ENCODE measurements at regions not wholly inside any gene's neighbourhood (a gene's known extent, or its start where the extent isn't known, plus 50 kb on each side); places are given as distances from the start of the nearest gene placed in this dataset.

DNA sequence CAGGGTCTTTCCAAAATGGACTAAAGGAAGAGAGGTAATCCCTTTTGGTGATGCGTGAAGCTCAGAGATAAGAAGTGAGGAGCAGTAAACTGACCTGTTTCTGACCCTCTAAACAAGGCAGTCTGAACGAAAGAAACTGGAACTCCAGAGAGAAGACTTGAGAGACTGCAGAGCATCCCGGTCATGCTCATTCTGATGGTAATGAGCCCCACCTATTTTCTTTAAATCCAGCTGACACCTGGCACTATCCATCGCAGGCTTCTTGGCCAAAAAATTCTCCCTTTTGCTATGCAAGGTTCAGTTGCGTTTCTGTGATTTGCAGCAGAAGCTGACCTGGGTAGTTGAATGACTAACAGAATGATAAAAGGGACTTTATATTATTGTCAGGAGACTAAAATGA lies 105.9 kb upstream of the KCNK2 start:
- Histone ChIP-seq H3K4me1 (ENCODE audit: insufficient read depth, low read length) (no peaks in the 10 kb centered on the region), H3K27ac (ENCODE audit: low read depth, low read length) (no peak overlapping the region), H3K27me3 (ENCODE audit: insufficient read depth, low read length) (no peaks in the 10 kb centered on the region), H3K9me3 (ENCODE audit: insufficient read depth, low read depth, low read length) (no peaks in the 10 kb centered on the region), H4K20me1 (ENCODE audit: insufficient read depth, low read length) (no peaks in the 10 kb centered on the region), H3K9ac (ENCODE audit: low read length) (no peak overlapping the region), H3K79me2 (ENCODE audit: insufficient read depth, low read length) (no peaks in the 10 kb centered on the region), H3K4me3 (ENCODE audit: insufficient read depth, low read depth, low read length) (no peak overlapping the region), H3K36me3 (ENCODE audit: insufficient read depth, low read length) (no peaks in the 10 kb centered on the region), H3K4me2 (ENCODE audit: low read length) (no peak overlapping the region), H2AFZ (ENCODE audit: low read depth, low read length) (no peak overlapping the region)
- no peaks in the 10 kb centered on the region for H3K36me3 Mint-ChIP-seq (ENCODE audit: low read depth, unreplicated experiment)
- no peak for FAIRE-seq
- no peaks in the 10 kb centered on the region for H3K9me3 Mint-ChIP-seq (ENCODE audit: unreplicated experiment)
- no peak overlapping the region for H3K27ac Mint-ChIP-seq (ENCODE audit: unreplicated experiment)
- TF ChIP-seq, protein P1, sequence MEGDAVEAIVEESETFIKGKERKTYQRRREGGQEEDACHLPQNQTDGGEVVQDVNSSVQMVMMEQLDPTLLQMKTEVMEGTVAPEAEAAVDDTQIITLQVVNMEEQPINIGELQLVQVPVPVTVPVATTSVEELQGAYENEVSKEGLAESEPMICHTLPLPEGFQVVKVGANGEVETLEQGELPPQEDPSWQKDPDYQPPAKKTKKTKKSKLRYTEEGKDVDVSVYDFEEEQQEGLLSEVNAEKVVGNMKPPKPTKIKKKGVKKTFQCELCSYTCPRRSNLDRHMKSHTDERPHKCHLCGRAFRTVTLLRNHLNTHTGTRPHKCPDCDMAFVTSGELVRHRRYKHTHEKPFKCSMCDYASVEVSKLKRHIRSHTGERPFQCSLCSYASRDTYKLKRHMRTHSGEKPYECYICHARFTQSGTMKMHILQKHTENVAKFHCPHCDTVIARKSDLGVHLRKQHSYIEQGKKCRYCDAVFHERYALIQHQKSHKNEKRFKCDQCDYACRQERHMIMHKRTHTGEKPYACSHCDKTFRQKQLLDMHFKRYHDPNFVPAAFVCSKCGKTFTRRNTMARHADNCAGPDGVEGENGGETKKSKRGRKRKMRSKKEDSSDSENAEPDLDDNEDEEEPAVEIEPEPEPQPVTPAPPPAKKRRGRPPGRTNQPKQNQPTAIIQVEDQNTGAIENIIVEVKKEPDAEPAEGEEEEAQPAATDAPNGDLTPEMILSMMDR (IDR thresholded peaks at IDR 0.05; ENCODE audit: insufficient read depth, low read depth, low read length) = no peak
- TF ChIP-seq EZH2 (IDR thresholded peaks at IDR 0.05; ENCODE audit: insufficient read depth, low read length) = no peak
- no peak for DNase-seq (ENCODE audit: low read depth)
- H3K4me3 Mint-ChIP-seq (ENCODE audit: unreplicated experiment) = no peak overlapping the region
- no peaks in the 10 kb centered on the region for H3K4me1 Mint-ChIP-seq (ENCODE audit: low read depth, unreplicated experiment)
- peaks cover 3% of the 10 kb centered on the region for H3K27me3 Mint-ChIP-seq (ENCODE audit: low read depth, unreplicated experiment)

DNA sequence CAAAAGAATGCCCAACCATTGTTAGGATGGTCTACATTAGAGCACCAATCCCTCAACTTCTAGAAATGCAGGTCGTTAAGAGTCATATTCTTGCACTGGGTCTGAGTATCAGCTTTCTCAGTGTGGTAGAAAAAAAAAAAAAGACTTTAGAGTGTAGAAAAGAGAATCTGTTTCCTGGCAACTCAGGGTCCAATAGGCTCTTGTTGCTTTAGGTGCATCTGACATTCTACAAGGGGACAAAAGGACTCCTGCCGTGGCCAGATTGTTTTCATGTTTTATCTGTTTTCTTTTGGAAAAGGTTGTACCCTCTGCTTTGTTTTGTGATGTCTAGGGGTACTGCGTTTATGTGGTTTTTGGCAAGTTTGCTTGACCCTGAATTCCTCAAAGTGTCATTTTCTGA lies 105.4 kb upstream of the KCNK2 start:
- Histone ChIP-seq H3K9ac (ENCODE audit: low read length) (no peak overlapping the region), H3K4me1 (ENCODE audit: insufficient read depth, low read length) (no peaks in the 10 kb centered on the region), H2AFZ (ENCODE audit: low read depth, low read length) (no peak overlapping the region), H3K4me3 (ENCODE audit: insufficient read depth, low read depth, low read length) (no peak overlapping the region), H3K27me3 (ENCODE audit: insufficient read depth, low read length) (no peaks in the 10 kb centered on the region), H3K79me2 (ENCODE audit: insufficient read depth, low read length) (no peaks in the 10 kb centered on the region), H3K9me3 (ENCODE audit: insufficient read depth, low read depth, low read length) (no peaks in the 10 kb centered on the region), H3K27ac (ENCODE audit: low read depth, low read length) (no peak overlapping the region), H4K20me1 (ENCODE audit: insufficient read depth, low read length) (no peaks in the 10 kb centered on the region), H3K4me2 (ENCODE audit: low read length) (no peak overlapping the region), H3K36me3 (ENCODE audit: insufficient read depth, low read length) (no peaks in the 10 kb centered on the region)
- no peak for TF ChIP-seq EZH2 (IDR thresholded peaks at IDR 0.05; ENCODE audit: insufficient read depth, low read length)
- TF ChIP-seq, protein P1 (IDR thresholded peaks at IDR 0.05; ENCODE audit: insufficient read depth, low read depth, low read length) = no peak
- H3K36me3 Mint-ChIP-seq (ENCODE audit: low read depth, unreplicated experiment) = no peaks in the 10 kb centered on the region
- peaks cover under 1% of the 10 kb centered on the region for H3K4me1 Mint-ChIP-seq (ENCODE audit: low read depth, unreplicated experiment)
- H3K27me3 Mint-ChIP-seq (ENCODE audit: low read depth, unreplicated experiment) = peaks cover 3% of the 10 kb centered on the region
- no peak for FAIRE-seq
- H3K4me3 Mint-ChIP-seq (ENCODE audit: unreplicated experiment) = no peak overlapping the region
- H3K9me3 Mint-ChIP-seq (ENCODE audit: unreplicated experiment) = no peaks in the 10 kb centered on the region
- no peak overlapping the region for H3K27ac Mint-ChIP-seq (ENCODE audit: unreplicated experiment)
- DNase-seq (ENCODE audit: low read depth) = no peak

DNA sequence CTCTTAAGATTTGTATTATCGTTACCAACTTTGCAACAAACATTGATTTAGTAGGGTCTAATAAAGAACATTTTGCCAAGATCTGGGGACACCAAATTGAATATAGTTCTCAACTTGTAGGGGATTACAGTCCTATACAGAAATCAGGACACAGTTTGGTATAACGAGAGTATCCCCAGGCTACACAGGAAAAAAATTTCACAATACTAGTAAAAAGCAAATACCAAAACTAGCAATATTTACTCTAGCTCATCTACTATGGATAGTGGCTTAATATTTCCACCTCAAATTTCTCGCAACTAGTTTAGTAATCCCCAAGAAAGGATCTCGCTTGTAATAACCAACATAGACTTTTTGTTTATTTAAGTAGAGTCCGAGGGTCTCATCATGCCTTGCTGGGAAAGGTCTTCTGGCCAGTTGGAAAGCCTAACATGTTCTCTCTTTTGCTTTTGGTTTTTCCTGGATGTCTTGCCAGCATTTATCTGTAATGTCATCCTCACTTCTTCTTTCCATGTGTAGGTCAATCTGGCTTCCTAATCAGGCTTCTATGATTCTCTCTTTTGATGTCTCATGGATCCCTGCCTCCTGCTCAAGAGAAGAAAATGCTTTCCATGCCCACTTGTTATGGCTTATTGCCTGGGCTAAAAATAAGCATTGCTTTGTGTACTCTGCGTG lies 104.7 kb upstream of the KCNK2 start:
- FAIRE-seq (no peak), DNase-seq (ENCODE audit: low read depth) (no peak)
- TF ChIP-seq, protein P1 (IDR thresholded peaks at IDR 0.05; ENCODE audit: insufficient read depth, low read depth, low read length) = no peak
- no peak for TF ChIP-seq EZH2 (IDR thresholded peaks at IDR 0.05; ENCODE audit: insufficient read depth, low read length)
- no peaks in the 10 kb centered on the region for H3K36me3 ChIP-seq (ENCODE audit: insufficient read depth, low read length)
- H3K27me3 ChIP-seq (ENCODE audit: insufficient read depth, low read length) = no peaks in the 10 kb centered on the region
- no peaks in the 10 kb centered on the region for H3K9me3 ChIP-seq (ENCODE audit: insufficient read depth, low read depth, low read length)
- H3K4me3 ChIP-seq (ENCODE audit: insufficient read depth, low read depth, low read length) = no peak overlapping the region
- H3K4me3 Mint-ChIP-seq (ENCODE audit: unreplicated experiment) = no peak overlapping the region
- H3K4me1 Mint-ChIP-seq (ENCODE audit: low read depth, unreplicated experiment) = peaks cover 8% of the 10 kb centered on the region
- H3K9me3 Mint-ChIP-seq (ENCODE audit: unreplicated experiment) = no peaks in the 10 kb centered on the region
- no peak overlapping the region for H3K27ac ChIP-seq (ENCODE audit: low read depth, low read length)
- no peaks in the 10 kb centered on the region for H3K36me3 Mint-ChIP-seq (ENCODE audit: low read depth, unreplicated experiment)
- H3K9ac ChIP-seq (ENCODE audit: low read length) = no peak overlapping the region
- H4K20me1 ChIP-seq (ENCODE audit: insufficient read depth, low read length) = no peaks in the 10 kb centered on the region
- no peaks in the 10 kb centered on the region for H3K79me2 ChIP-seq (ENCODE audit: insufficient read depth, low read length)
- peaks cover 3% of the 10 kb centered on the region for H3K27me3 Mint-ChIP-seq (ENCODE audit: low read depth, unreplicated experiment)
- H3K4me1 ChIP-seq (ENCODE audit: insufficient read depth, low read length) = peaks cover 6% of the 10 kb centered on the region
- no peak overlapping the region for H3K4me2 ChIP-seq (ENCODE audit: low read length)
- no peak overlapping the region for H2AFZ ChIP-seq (ENCODE audit: low read depth, low read length)
- no peak overlapping the region for H3K27ac Mint-ChIP-seq (ENCODE audit: unreplicated experiment)

Data from astrocyte (in vitro differentiated cells and primary cell).